HFFc6 (cell line): ENCODE measurements at regions not wholly inside any gene's neighbourhood (a gene's known extent, or its start where the extent isn't known, plus 50 kb on each side); places are given as distances from the start of the nearest gene placed in this dataset.
A peak's percentile ranks its signal among the peaks of the same experiment; 100 is the strongest.

ENCODE experiments used
- DNase-seq: peaks from one replicate; pipeline ENCODE4 v3.0.0-alpha.2; 2018
- H3K27ac Mint-ChIP-seq: 2 replicates; pipeline ENCODE4 v1.8.0; 2020; ENCODE audit warnings: mild to moderate bottlenecking, mixed read lengths
- H3K27me3 Mint-ChIP-seq: 2 replicates; pipeline ENCODE4 v1.8.0; 2021; ENCODE audit warnings: mild to moderate bottlenecking, moderate library complexity, mixed read lengths; ENCODE audit not compliant: insufficient read depth
- H3K36me3 Mint-ChIP-seq: 2 replicates; pipeline ENCODE4 v1.8.0; 2021; ENCODE audit warnings: low read depth, mixed read lengths
- H3K4me1 Mint-ChIP-seq: 2 replicates; pipeline ENCODE4 v1.8.0; 2020; ENCODE audit warnings: low read depth, mixed read lengths
- H3K4me3 Mint-ChIP-seq: 2 replicates; pipeline ENCODE4 v1.8.0; 2020; ENCODE audit warnings: mild to moderate bottlenecking, moderate library complexity, mixed read lengths
- H3K9me3 Mint-ChIP-seq: 2 replicates; pipeline ENCODE4 v1.8.0; 2020; ENCODE audit warnings: mild to moderate bottlenecking, mixed read lengths
- TF ChIP-seq, protein P1 (sequence below): fragments of 200-600 bp; sonication (generic); IDR thresholded peaks from 2 replicates; pipeline ENCODE4 v1.5.0; 2021; ENCODE audit warnings: antibody characterized with exemption, mild to moderate bottlenecking

GRCh38 chr4:26048950-26049349 is 134.9 kb downstream of the SMIM20 start:
- Mint-ChIP-seq H3K9me3 (no peaks in the 10 kb centered on the region), H3K36me3 (peaks cover 5% of the 10 kb centered on the region), H3K4me3 (peak overlapping the region; percentile 81), H3K27ac (peak overlapping the region; percentile 99), H3K27me3 (peaks cover 2% of the 10 kb centered on the region), H3K4me1 (peaks cover 50% of the 10 kb centered on the region)
- TF ChIP-seq, protein P1, sequence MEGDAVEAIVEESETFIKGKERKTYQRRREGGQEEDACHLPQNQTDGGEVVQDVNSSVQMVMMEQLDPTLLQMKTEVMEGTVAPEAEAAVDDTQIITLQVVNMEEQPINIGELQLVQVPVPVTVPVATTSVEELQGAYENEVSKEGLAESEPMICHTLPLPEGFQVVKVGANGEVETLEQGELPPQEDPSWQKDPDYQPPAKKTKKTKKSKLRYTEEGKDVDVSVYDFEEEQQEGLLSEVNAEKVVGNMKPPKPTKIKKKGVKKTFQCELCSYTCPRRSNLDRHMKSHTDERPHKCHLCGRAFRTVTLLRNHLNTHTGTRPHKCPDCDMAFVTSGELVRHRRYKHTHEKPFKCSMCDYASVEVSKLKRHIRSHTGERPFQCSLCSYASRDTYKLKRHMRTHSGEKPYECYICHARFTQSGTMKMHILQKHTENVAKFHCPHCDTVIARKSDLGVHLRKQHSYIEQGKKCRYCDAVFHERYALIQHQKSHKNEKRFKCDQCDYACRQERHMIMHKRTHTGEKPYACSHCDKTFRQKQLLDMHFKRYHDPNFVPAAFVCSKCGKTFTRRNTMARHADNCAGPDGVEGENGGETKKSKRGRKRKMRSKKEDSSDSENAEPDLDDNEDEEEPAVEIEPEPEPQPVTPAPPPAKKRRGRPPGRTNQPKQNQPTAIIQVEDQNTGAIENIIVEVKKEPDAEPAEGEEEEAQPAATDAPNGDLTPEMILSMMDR: no peak
- no peak for DNase-seq

GRCh38 chr4:26049447-26049846 is 135.4 kb downstream of the SMIM20 start:
- no peaks in the 10 kb centered on the region; the same call in none of the 2 replicates for H3K27me3 Mint-ChIP-seq
- peak overlapping the region; percentile 99 for H3K27ac Mint-ChIP-seq
- H3K36me3 Mint-ChIP-seq: peaks cover 5% of the 10 kb centered on the region
- TF ChIP-seq, protein P1: no peak
- peaks cover 50% of the 10 kb centered on the region for H3K4me1 Mint-ChIP-seq
- DNase-seq: no peak
- peak overlapping the region; percentile 81; the same call in 1 of the 2 replicates for H3K4me3 Mint-ChIP-seq
- H3K9me3 Mint-ChIP-seq: no peaks in the 10 kb centered on the region

DNA sequence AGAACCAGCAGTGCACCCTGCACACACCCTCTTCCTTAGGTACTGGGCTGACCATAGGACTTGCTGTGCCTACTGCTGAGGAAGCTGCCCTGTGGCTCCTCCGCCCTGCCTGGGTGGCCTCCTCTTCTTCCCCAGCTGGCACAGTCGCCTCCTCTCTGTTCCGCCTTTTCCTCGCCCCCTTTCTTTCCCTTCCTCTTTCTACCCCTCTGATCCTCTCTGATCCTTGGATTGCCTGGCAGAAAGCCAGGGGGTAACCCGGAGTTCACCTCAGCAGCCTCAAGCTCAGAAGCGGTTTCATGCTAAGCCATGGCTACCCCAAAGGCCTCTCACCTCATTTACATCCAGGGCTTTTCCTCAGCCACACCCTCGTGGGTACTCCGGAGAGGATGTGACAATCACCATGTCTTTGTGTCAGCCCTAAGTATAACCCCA is 136.2 kb downstream of the SMIM20 start:
- Mint-ChIP-seq H3K4me1 (peaks cover 44% of the 10 kb centered on the region), H3K27me3 (no peaks in the 10 kb centered on the region; the same call in none of the 2 replicates), H3K9me3 (no peaks in the 10 kb centered on the region), H3K4me3 (no peak overlapping the region), H3K36me3 (peaks cover 5% of the 10 kb centered on the region), H3K27ac (peak overlapping the region; percentile 9; the same call in 1 of the 2 replicates)
- TF ChIP-seq, protein P1: no peak
- DNase-seq: no peak

DNA sequence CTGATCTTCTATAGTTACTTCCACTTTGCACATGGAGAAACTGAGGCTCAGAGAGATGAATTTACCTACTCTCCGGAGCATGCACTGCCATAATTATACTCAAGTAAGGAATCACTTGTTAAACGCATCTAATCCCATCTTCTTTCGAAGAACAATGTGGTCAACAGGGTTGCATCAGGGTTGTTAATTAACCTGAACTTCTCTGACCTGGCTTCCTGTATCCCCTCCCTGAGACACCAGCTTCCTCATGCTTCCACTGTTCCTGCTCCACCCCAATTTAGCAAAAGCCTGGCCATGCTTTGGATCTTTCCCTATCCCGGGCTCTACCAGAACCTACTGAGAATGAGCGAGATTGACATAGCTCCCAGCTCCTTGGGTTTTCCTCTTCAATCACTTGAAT is 136.7 kb downstream of the SMIM20 start:
- TF ChIP-seq, protein P1: no peak
- Mint-ChIP-seq H3K4me1 (peaks cover 44% of the 10 kb centered on the region), H3K36me3 (peaks cover 5% of the 10 kb centered on the region), H3K27me3 (no peaks in the 10 kb centered on the region; the same call in none of the 2 replicates), H3K27ac (peak overlapping the region; percentile 9; the same call in 1 of the 2 replicates), H3K9me3 (no peaks in the 10 kb centered on the region), H3K4me3 (no peak overlapping the region)
- DNase-seq: no peak

GRCh38 chr4:26051240-26051639 is 137.2 kb downstream of the SMIM20 start:
- H3K36me3 Mint-ChIP-seq: peaks cover 4% of the 10 kb centered on the region
- no peak for DNase-seq
- no peaks in the 10 kb centered on the region for H3K9me3 Mint-ChIP-seq
- peaks cover 44% of the 10 kb centered on the region for H3K4me1 Mint-ChIP-seq
- no peaks in the 10 kb centered on the region; the same call in none of the 2 replicates for H3K27me3 Mint-ChIP-seq
- no peak overlapping the region for H3K4me3 Mint-ChIP-seq
- no peak overlapping the region for H3K27ac Mint-ChIP-seq
- TF ChIP-seq, protein P1: no peak
